HG03469 (cell line): ENCODE measurements at regions not wholly inside any gene's neighbourhood (a gene's known extent, or its start where the extent isn't known, plus 50 kb on each side); places are given as distances from the start of the nearest gene placed in this dataset.
"Not testable (repeated sequence)": the region's sequence is repeated elsewhere in the genome, so short reads cannot be mapped to it uniquely, and the experiment has no call there.

ENCODE experiments used
- ATAC-seq: cut with Tn5 transposase; IDR thresholded peaks from one replicate; pipeline ENCODE4 v1.9.1; 2021; ENCODE audit warnings: mild to moderate bottlenecking, moderate library complexity, moderate number of reproducible peaks; ENCODE audit not compliant: unreplicated experiment

DNA sequence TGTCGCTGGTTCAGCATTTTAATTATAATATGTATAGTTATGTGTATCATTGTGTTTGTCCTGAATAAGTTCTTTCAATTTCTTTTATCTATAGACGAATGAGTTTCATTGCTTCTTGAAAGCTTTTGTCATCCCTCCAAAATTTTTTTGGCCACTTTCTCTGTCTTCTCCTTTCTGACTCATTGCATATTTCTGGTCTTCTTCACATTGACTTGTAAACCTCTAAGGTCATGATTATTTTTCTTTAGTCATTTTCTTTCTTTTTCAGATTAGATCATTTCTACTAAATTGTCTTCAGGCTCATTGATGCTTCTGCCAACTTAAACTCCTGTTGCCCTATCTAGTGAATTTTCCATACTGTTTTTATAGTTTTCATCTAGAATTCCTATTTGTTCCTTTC is 555.1 kb downstream of the RPIA start:
- not testable (repeated sequence) for ATAC-seq

DNA sequence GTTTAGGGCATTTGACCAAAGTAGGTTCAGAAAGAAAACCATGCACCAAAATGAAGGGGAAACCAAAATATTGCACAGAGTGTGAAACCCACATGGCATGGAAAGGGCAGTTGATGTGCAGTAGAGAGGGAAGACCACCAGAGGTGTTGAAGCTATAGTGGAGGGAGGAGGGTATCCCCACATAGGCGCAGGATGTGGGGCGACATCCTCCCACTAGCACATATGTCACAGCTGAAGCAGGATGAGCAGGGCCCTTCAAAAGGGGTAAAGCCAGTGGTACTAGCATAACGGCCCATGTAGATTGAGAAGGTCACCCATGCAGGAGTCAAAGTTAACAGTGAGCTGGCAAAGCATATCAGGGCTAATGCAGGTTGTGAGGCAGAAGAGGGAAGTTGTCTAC is 563.5 kb downstream of the RPIA start:
- not testable (repeated sequence) for ATAC-seq

DNA sequence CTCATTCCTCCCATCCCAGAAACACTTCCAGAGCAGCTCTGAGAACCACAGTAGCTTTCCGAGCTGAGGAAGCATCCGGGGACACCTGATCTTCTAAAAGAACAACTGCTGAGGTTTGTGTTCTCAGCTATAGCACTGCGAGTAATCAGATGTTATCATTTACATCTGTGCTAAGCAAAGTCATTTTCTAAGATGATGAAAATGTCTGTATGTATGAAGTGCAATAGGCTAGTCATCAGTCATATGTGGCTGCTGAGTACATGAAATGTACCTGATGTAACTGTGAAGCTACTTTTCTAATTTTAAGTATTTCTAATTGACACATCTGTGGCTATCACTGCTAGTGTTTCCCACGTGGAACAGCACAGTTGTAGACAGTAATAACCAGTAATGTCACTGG is 582.0 kb downstream of the RPIA start:
- ATAC-seq: not testable (repeated sequence)

DNA sequence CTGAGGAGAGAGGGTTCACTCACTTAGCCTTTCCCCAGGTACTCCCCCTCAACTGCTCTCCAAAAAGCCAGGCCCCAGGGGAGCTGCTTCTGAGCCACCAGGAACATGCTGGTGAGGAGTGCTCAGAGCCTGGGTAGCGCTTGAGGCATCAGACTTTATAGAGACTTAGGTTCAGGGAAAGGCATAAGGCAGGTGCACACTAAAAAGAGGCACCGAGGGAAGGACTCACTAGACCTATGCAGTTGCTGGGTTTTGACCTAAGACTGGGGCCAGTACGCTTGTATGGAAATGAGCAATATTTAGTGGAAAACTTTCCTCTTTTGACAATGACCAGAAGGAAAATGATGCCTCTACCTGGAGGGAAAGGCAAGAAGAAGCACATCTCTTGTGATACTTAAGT is 589.1 kb downstream of the RPIA start:
- not testable (repeated sequence) for ATAC-seq

DNA sequence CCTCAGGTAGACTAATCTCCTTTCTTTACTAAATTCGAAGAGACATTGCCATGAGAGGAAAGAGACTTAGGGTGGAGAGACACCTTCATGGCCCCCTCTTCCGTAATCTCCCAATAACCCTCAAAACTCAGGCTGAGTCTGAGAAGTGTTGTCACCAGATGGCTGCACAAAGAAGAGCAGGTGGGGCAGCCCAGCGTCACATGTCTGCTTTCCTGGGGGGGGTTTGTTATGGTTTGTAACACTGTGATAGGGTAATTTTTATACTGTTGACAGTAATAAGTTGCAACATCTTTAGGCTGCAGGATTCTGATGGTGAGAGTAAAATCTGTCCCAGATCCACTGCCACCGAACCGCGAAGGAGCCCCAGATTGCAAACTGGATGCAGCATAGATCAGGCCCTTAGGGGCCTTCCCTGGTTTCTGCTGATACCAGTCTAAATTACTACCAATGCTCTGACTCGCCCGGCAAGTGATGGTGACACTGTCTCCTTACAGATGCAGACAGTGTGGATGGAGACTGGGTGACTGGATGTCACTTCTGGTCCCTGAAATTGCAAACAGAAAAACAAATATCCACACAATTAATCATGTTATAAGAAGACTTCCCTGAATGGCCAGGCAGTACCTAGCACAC is 595.1 kb downstream of the RPIA start:
- not testable (repeated sequence) for ATAC-seq

DNA sequence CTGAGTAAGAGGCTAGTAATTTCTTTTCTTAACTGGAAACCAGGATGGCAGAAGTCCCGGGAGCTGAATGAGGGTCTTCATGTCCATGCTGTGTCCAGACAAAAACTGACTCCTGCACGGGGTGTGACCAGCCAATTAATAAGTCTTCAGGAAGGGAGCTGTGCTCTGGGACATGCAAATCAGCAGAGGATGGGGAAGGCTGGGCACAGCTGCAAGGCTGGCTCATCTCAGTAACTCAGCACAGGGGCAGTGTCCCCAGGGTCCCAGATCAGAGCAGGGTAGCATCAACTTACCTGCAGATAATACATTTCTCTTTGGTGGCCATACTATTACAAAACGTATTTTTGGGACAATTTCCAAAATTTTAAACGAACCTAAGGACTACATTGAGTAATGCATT is 595.6 kb downstream of the RPIA start:
- not testable (repeated sequence) for ATAC-seq

DNA sequence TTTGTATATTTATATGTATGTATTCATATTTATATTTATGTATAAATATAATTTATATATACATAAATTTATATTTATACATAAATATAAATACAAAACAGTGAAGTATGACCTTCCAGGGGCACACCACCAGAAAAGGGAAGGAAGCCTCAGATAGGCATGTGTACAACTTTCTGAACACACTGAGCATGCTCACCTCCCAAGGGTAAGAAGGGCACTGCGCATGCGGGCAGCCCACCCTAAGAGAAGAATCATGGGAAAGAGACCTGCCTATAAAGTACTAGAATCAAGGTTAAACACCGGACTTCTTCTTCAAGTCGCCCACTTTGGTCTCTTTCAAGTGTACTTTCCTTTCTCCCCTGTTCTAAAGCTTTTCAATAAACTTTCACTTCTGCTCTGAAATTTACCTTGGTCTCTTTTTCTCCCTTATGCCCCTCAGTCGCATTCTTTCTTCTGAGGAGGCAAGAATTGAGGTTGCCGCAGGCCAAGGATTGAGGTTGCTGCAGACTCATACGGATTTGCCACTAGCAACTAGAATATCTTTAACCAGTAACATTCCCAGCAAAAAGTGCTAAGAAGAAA is 600.3 kb downstream of the RPIA start:
- not testable (repeated sequence) for ATAC-seq

DNA sequence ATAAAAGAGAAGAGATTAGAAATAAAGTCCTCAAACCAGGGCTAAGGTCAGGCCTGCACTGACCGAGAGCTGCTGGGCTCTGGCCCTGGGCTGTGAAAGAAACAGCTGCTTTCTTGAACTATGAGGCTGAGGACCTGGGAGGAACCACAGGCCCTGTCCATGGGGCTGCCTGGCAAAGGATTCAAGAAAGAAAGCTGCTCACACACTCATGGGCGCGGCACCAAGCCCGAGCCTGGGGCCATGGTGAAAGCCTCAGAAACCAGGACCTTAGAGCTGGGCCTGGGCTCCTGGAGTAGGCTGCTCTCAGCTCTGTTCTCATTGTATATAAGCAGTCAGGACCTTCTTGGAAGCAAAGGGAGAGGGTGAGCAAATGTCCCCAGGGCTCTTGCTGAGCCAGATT is 601.9 kb downstream of the RPIA start:
- not testable (repeated sequence) for ATAC-seq

DNA sequence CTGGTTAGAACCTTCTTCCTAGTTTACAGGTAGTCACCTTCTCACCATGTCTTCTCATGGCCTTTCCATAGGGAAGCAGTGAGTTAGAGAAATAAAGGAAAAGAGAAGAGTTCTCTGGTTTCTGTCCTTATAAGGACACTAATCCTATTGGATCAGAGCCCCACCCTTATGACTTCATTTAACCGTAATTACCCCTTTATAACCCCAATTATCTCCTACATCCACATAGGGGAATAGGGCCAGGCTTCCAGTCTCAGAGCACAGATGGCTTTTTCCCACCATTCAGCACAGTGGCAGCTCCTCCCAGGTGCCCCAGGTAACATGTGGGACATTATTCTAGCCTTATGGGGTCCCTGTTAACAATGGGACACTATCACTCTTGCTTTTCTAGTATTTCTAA is 602.9 kb downstream of the RPIA start:
- not testable (repeated sequence) for ATAC-seq

DNA sequence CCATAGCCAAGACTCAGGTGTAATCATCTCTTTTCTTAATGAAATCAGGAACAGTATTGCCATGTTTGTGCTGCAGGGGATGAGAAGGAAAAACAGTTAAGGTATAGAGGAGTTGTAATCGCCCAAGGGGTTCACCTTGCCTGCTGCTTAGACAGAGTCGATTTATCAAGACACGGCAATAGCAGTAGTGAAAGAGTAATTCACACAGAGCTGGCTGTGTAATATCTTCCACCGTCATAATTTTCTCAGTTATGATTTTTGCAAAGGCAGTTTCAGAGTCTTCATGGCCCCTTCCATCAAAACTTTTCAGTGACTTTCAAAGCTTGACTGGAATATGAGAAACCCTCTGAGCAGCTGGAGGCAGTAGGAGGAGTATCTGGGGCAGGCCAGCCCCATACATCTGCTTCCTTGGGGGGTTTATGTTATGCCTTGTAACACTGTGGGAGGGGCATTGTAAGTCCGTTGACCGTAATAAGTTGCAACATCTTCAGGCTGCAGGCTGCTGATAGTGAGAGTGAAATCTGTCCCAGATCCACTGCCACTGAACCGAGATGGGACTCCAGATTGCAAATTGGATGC is 605.4 kb downstream of the RPIA start:
- not testable (repeated sequence) for ATAC-seq

DNA sequence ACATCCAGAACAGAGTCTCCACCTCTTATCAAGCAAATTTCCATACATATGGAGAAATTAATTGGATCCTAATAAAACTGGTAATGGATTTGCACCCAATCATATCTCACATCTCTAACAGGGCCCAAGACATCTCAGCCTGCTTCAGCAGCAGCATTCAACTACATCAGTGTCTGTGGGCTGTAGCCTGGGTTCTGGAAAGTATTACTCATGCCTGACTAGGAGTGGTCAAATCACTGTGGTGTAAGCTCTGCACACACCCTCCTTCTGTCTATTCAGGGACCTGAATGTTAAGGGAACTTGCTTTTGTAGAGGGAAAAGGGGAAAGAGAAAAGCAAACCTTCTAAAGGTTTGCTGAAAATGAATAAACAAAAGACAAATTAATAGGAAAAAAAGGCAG is 607.7 kb downstream of the RPIA start:
- ATAC-seq: not testable (repeated sequence)

DNA sequence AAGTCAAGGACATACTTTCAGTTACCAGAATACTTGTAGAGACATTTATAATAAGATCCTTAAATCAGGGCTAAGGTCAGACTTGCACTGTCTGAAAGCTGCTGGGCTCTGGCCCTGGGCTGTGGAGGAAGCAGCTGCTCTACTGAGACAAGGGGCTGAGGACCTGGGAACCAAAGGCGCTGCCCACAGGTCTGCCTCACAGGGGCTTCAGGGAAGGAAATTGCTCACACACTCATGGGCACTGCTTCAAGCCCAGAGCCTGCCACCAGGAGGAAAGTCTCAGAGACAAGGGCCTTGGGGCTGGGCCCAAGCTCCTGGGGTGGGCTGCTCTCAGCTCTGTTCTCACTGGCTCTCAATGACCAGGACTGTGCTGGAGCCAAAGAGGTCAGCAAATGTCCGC is 614.1 kb downstream of the RPIA start:
- not testable (repeated sequence) for ATAC-seq

DNA sequence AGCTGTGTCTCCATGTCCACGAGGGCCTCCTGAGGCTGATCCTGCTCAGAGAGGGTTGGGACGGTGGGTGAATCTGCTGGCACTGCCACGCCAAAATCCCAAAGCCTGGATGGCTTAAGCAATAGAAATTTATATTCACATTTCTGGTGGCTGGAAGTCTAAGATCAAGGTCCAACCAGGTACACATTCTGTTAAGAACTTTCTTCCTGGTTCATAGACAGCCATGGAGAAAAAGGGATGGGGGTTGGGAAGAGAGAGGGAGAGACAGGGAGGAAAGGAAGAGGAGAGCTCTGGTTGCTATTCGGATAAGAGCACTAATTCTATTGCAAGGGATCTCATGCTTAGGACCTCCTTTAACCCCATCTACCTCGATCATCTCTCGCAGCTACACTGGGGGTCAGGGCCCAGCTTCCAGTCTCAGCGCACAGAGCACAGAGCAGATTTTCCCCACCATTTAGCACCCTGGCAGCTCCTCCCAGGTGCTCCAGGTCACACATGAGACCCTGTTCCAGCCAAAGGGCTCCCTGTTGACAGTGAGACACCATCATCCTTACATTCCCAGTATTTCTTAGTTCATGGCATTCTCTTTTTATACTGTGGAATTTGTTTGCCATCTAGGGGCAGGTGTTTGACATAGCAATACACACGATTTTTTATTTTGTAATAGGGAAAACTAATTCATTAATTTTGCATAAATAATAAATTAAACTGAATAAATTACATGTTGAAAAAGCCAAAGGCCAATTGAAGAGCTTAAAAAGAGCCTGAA is 615.6 kb downstream of the RPIA start:
- not testable (repeated sequence) for ATAC-seq

DNA sequence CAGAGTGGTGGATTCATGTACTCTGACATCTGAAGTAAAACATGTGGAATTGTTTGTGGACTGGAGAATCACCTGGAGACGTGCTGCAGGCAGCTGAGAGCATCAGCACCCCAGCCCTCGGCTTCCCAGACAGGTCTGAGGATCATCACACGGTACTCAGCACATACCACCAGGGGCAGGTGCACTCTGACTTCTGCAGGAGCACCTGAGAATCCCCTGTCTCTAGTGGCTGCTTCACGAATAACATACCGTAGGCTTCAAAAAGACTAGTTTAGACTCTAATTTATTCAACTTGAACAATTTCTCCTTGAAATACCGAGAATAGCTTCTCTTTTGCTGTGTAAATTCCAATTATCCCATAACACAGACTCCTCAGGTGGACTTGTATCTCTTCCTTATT is 627.5 kb downstream of the RPIA start:
- not testable (repeated sequence) for ATAC-seq

DNA sequence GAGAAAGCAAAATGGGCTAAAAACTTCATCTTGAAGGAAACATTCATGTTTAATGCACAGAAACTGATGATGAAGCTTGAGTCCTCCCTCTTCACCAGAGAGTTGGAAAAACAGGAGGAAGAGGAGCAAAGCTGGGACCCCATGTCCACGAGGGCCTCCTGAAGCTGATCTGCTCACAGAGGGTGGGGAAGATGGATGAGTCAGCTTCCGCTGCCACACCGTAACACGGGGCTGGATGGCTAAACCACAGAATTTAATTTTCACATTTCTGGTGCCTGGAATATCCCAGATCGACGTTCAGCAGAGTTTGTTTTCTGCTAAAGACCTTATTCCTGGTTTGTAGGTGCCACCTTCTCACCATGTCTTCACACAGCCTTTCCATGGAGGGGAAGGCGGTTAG is 634.4 kb downstream of the RPIA start:
- not testable (repeated sequence) for ATAC-seq

DNA sequence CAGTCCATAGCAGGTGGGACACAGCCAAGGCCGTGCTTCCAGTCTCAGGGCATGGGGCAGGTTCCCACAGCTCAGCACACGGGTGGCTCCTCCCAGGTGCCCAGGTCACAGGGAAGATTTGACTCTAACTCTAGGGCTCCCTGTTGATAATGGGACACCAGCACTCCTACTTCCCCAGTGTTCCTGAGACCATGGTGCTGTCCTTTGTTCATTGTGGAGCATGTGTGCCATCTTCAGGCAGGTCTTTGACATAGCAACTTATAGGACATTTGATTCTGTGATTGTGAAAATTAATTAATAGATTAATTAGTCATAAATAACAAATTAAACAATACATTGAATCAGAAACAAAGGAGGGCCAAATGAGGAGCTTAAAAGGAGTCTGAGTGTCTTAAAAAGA is 635.0 kb downstream of the RPIA start:
- ATAC-seq: not testable (repeated sequence)

DNA sequence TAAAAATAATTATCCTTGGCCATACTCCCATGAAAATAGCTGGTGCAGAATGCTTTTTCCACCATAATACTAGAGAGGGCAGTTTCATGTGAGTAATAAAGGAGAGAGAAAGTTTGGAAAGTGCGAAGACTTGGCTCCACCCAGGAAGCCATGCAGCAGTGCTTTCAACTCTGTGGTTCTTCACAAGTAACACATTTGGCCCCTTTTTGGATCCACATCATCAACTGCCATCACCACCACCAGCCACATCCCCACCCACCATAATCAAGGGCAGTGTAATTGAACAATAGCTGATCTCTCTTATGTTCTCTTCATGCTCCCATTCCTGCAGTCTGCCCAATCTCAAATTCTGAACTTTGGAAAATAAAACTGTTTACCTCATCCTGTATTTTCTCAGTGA is 637.3 kb downstream of the RPIA start:
- ATAC-seq: not testable (repeated sequence)
